K562 (cell line): ENCODE measurements at regions not wholly inside any gene's neighbourhood (a gene's known extent, or its start where the extent isn't known, plus 50 kb on each side); places are given as distances from the start of the nearest gene placed in this dataset.

Experiments used
- ATAC-seq: fragments of 200-7000 bp; cut with Tn5 transposase; 3 replicates; pipeline ENCODE4 v1.9.1; 2020; ENCODE audit warnings: moderate library complexity
- BruUV-seq: library from RNA; stranded (reverse); fragments of 400-500 nt; replicated peaks from 2 replicates; lab custom pipeline; 2021; lab: Mats Ljungman, UMichigan
- CTCF ChIA-PET: fragments of 300-600 bp; formaldehyde crosslinking; extraction: SDS; loops from one replicate; lab custom pipeline; 2021; ENCODE audit warnings: low intra/inter-chr PET ratio; lab: Yijun Ruan, JAX
- POLR2A ChIA-PET: fragments of 300-600, 350-650 bp; sonication (Branson Sonifier 250); formaldehyde crosslinking; extraction: SDS; loops from one replicate; lab custom pipeline; 2021; ENCODE audit warnings: antibody characterized with exemption, inconsistent platforms; lab: Yijun Ruan, JAX
- DNase-seq, 4 experiments: peaks; one replicate each; pipeline versions ENCODE4 v3.0.0 to v3.0.0-alpha.2; 2011 to 2018; ENCODE audit warnings: low spot score in 3 of 4, mixed read lengths in 3 of 4; ENCODE audit errors: extremely low read depth in 1 of 4
- FAIRE-seq: peaks from 2 replicates; lab custom pipeline; 2011; peaks lifted over from hg19 to GRCh38; lab: Jason Lieb, UNC
- H2AFZ ChIP-seq: 2 replicates; pipeline ENCODE4 v1.6.0; 2011; ENCODE audit warnings: low read depth, low read length, control low read depth, inconsistent platforms
- H3K27ac ChIP-seq: fragments of 200-600 bp; 3 replicates; pipeline ENCODE4 v1.8.0; 2011; ENCODE audit warnings: low read depth, mild to moderate bottlenecking, control low read depth, inconsistent platforms, low read length, moderate library complexity, mixed read lengths; ENCODE audit errors: extremely low read depth
- H3K27me3 ChIP-seq, 2 experiments: fragments of 300-600 bp in 1 of 2; 2 replicates in 1 of 2; 3 replicates in 1 of 2; pipeline versions ENCODE4 v1.6.0 to v1.8.0; 2011; ENCODE audit warnings: inconsistent platforms in 2 of 2, low read length in 2 of 2, mild to moderate bottlenecking in 1 of 2, mixed read lengths in 1 of 2, moderate library complexity in 1 of 2; ENCODE audit not compliant: control insufficient read depth in 2 of 2, insufficient read depth in 2 of 2
- H3K36me3 ChIP-seq: fragments of 300-600 bp; 3 replicates; pipeline ENCODE4 v1.8.0; 2011; ENCODE audit warnings: mild to moderate bottlenecking, low read length, inconsistent platforms; ENCODE audit not compliant: control insufficient read depth, insufficient read depth
- H3K4me1 ChIP-seq, 2 experiments: fragments of 200-600 bp in 1 of 2; replicated peaks in 1 of 2; 2 replicates in 1 of 2; 3 replicates in 1 of 2; pipeline versions ENCODE4 v1.5.1 to v1.8.0; 2011; ENCODE audit warnings: inconsistent platforms in 2 of 2, low read length in 2 of 2, mild to moderate bottlenecking in 1 of 2, mixed read lengths in 1 of 2, moderate library complexity in 1 of 2; ENCODE audit not compliant: control insufficient read depth in 2 of 2, insufficient read depth in 2 of 2
- H3K4me2 ChIP-seq: 2 replicates; pipeline ENCODE4 v1.6.1; 2011; ENCODE audit warnings: low read length, control low read depth, inconsistent platforms, mixed read lengths; ENCODE audit not compliant: insufficient read depth
- H3K4me3 ChIP-seq: fragments of 200-600 bp; sonication (generic), shearing (Covaris generic); 2 replicates; pipeline ENCODE4 v1.5.1; 2016; ENCODE audit warnings: control low read depth, inconsistent platforms
- H3K79me2 ChIP-seq: fragments of 200-600 bp; 3 replicates; pipeline ENCODE4 v1.8.0; 2011; ENCODE audit warnings: low read length, inconsistent platforms; ENCODE audit not compliant: control insufficient read depth, insufficient read depth
- H3K9ac ChIP-seq, 2 experiments: 2 replicates each; pipeline versions ENCODE4 v1.6.0 to v1.6.1; 2011; ENCODE audit warnings: low read depth in 2 of 2, low read length in 2 of 2, control low read depth in 1 of 2, inconsistent platforms in 1 of 2, mild to moderate bottlenecking in 1 of 2, mixed read lengths in 1 of 2; ENCODE audit not compliant: insufficient read depth in 1 of 2
- H3K9me1 ChIP-seq: one replicate; pipeline ENCODE4 v1.6.0; 2011; ENCODE audit warnings: inconsistent platforms, mild to moderate bottlenecking, low read length, moderate library complexity; ENCODE audit not compliant: control insufficient read depth, insufficient read depth
- H3K9me3 ChIP-seq: replicated peaks from 2 replicates; pipeline ENCODE4 v1.5.1; 2011; ENCODE audit warnings: low read depth, low read length, inconsistent platforms; ENCODE audit not compliant: control insufficient read depth, insufficient read depth
- H4K20me1 ChIP-seq: replicated peaks from 2 replicates; pipeline ENCODE4 v1.6.1; 2011; ENCODE audit warnings: low read length, inconsistent platforms, mixed read lengths; ENCODE audit not compliant: control insufficient read depth, insufficient read depth
- ATF3 ChIP-seq, 2 experiments: fragments of 450-650 bp in 1 of 2; sonication (generic) in 1 of 2; formaldehyde crosslinking in 1 of 2; IDR thresholded peaks in 1 of 2; conservative IDR thresholded peaks in 1 of 2; 2 replicates each; pipeline versions ENCODE4 v1.6.1 to v1.8.1; 2016 to 2023; ENCODE audit warnings: mild to moderate bottlenecking in 2 of 2, moderate library complexity in 2 of 2, inconsistent platforms in 1 of 2, missing genetic modification reagents in 1 of 2
- C11orf30 ChIP-seq: fragments of 450-650 bp; IDR thresholded peaks from 2 replicates; pipeline ENCODE4 v1.6.1; 2016; ENCODE audit warnings: low read depth, mild to moderate bottlenecking
- CHD4 ChIP-seq: fragments of 200-600 bp; sonication (generic); IDR thresholded peaks from 3 replicates; pipeline ENCODE4 v1.6.1; 2012; ENCODE audit warnings: low read depth, mild to moderate bottlenecking, mixed read lengths, low read length, inconsistent platforms; ENCODE audit not compliant: insufficient read depth, insufficient replicate concordance, poor library complexity, severe bottlenecking
- E2F3 ChIP-seq: fragments of 250-450 bp; sonication (Bioruptor Pico); IDR thresholded peaks from 2 replicates; pipeline ENCODE4 v1.4.0; 2020; ENCODE audit warnings: mild to moderate bottlenecking
- FOSL1 ChIP-seq: fragments of 200-800 bp; sonication (Bioruptor generic); conservative IDR thresholded peaks from 2 replicates; pipeline ENCODE4 v1.6.1; 2016; ENCODE audit warnings: missing genetic modification characterization, missing compliant biosample characterization
- HES1 ChIP-seq: fragments of 450-650 bp; IDR thresholded peaks from 2 replicates; pipeline ENCODE4 v1.6.1; 2016; ENCODE audit warnings: low read depth, mild to moderate bottlenecking, moderate library complexity
- HEY1 ChIP-seq: fragments of 250-450 bp; sonication (Bioruptor Pico); IDR thresholded peaks from 2 replicates; pipeline ENCODE4 v1.5.0; 2020; ENCODE audit warnings: mild to moderate bottlenecking, moderate library complexity, borderline replicate concordance
- HNRNPUL1 ChIP-seq: fragments of 200-400 bp; formaldehyde crosslinking; IDR thresholded peaks from 2 replicates; pipeline ENCODE4 v1.6.1; 2017; ENCODE audit warnings: low read length
- JUNB ChIP-seq: fragments of 450-650 bp; formaldehyde crosslinking; conservative IDR thresholded peaks from 2 replicates; pipeline ENCODE4 v1.4.0; 2020; ENCODE audit warnings: mild to moderate bottlenecking
- KLF16 ChIP-seq: IDR thresholded peaks from 2 replicates; pipeline ENCODE4 v1.6.1; 2016; ENCODE audit warnings: antibody characterized with exemption
- NR4A1 ChIP-seq, 2 experiments: fragments of 250-450 bp in 1 of 2; fragments of 450-650 bp in 1 of 2; sonication (Bioruptor Pico) in 1 of 2; IDR thresholded peaks; 2 replicates each; pipeline versions ENCODE4 v1.4.0 to v1.6.1; 2016 to 2020; ENCODE audit warnings: mild to moderate bottlenecking in 2 of 2, missing compliant biosample characterization in 1 of 2, missing genetic modification characterization in 1 of 2, moderate library complexity in 1 of 2
- THRA ChIP-seq: fragments of 450-650 bp; IDR thresholded peaks from 2 replicates; pipeline ENCODE4 v1.6.1; 2017; ENCODE audit warnings: mild to moderate bottlenecking, moderate library complexity
- ZNF274 ChIP-seq: IDR thresholded peaks from 2 replicates; pipeline ENCODE4 v1.6.1; 2011; ENCODE audit warnings: low read depth, mild to moderate bottlenecking, low read length, moderate library complexity, borderline replicate concordance
- WGBS: fragments of 100-300 bp; shearing (Covaris generic); methylation state at CpG from one replicate; pipeline ENCODE4 v1.1.6; 2016; ENCODE audit warnings: low coverage, mixed read lengths; ENCODE audit not compliant: insufficient coverage; ENCODE audit errors: missing lambda C conversion rate; 5-methylcytosine and 5-hydroxymethylcytosine counted together
- in situ Hi-C: fragments of 300-500 bp; cut with MboI; formaldehyde crosslinking; loops from 4 replicates; pipeline ENCODE4 v1.15.0; 2018; ENCODE audit warnings: inconsistent platforms, mixed read lengths
- intact Hi-C: fragments of 100-400 bp; cut with micrococcal nuclease; formaldehyde crosslinking; loops from 2 replicates; pipeline ENCODE4 v1.14.2; 2022
- TF ChIP-seq, protein P1 (sequence below): IDR thresholded peaks from 2 replicates; pipeline ENCODE4 v1.6.1; 2016; ENCODE audit warnings: missing genetic modification characterization, missing compliant biosample characterization
- TF ChIP-seq, protein P2 (sequence below): sonication (generic); formaldehyde crosslinking; IDR thresholded peaks from 2 replicates; pipeline ENCODE4 v1.5.0; 2020; ENCODE audit warnings: missing genetic modification reagents

DNA sequence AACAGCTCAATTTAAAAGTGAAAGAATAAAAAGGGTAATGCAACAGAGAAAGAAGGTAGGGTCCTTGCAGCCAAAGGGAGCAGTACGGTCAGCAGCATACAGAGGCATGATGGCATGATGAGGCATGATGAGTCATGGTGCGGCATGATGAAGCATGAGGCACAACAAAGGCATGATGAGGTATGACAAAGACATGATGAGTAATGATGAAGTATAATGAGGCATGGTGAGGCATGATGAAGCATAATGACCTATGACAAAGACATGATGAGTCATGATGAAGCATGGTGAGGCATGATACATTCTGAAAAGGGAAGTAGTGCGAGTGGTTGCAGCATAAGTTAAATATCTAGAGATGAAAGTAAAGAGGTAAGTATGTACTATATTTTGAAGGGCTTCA lies 673.2 kb downstream of the TMEM182 start:
- Histone ChIP-seq H3K27ac (no peak overlapping the region; the same call in 2 of the 3 replicates), H3K9me1 (no peaks in the 10 kb centered on the region), H3K27me3 (no peaks in the 10 kb centered on the region), H3K9me3 (no peaks in the 10 kb centered on the region; the same call in 1 of the 2 replicates), H3K4me1 (no peaks in the 10 kb centered on the region), H2AFZ (no peak overlapping the region), H3K79me2 (no peaks in the 10 kb centered on the region), H3K4me3 (no peak overlapping the region), H3K9ac (no peak overlapping the region), H4K20me1 (no peaks in the 10 kb centered on the region), H3K36me3 (no peaks in the 10 kb centered on the region), H3K4me2 (no peak overlapping the region)
- FAIRE-seq, result no peak
- peak in 1 of 4 experiments; percentile 5 for DNase-seq
- ChIA-PET POLR2A (no interaction called here), CTCF (no interaction called here)
- in situ Hi-C loops (no loop called here), intact Hi-C loops (no loop called here)
- BruUV-seq, result no TSS peak
- no peak for ATAC-seq
- WGBS, result 32% methylated on average over 3 of the region's 3 CpGs
- no peak for TF ChIP-seq KLF16
- TF ChIP-seq, protein P1, sequence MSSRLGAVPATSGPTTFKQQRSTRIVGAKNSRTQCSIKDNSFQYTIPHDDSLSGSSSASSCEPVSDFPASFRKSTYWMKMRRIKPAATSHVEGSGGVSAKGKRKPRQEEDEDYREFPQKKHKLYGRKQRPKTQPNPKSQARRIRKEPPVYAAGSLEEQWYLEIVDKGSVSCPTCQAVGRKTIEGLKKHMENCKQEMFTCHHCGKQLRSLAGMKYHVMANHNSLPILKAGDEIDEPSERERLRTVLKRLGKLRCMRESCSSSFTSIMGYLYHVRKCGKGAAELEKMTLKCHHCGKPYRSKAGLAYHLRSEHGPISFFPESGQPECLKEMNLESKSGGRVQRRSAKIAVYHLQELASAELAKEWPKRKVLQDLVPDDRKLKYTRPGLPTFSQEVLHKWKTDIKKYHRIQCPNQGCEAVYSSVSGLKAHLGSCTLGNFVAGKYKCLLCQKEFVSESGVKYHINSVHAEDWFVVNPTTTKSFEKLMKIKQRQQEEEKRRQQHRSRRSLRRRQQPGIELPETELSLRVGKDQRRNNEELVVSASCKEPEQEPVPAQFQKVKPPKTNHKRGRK (tag), result no peak
- no peak for TF ChIP-seq CHD4
- TF ChIP-seq ATF3 (IDR thresholded peaks at IDR 0.05), result peak; percentile 84
- no peak for TF ChIP-seq ATF3 (CRISPR knock-in tag; conservative IDR thresholded peaks at IDR 0.05)
- no peak for TF ChIP-seq HES1
- TF ChIP-seq JUNB (CRISPR knock-in tag), result peak; percentile 73; the same call in 1 of the 2 replicates
- peak; percentile 90 for TF ChIP-seq FOSL1 (tag)
- TF ChIP-seq, protein P2, sequence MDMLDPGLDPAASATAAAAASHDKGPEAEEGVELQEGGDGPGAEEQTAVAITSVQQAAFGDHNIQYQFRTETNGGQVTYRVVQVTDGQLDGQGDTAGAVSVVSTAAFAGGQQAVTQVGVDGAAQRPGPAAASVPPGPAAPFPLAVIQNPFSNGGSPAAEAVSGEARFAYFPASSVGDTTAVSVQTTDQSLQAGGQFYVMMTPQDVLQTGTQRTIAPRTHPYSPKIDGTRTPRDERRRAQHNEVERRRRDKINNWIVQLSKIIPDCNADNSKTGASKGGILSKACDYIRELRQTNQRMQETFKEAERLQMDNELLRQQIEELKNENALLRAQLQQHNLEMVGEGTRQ (CRISPR knock-in tag), result no peak
- TF ChIP-seq E2F3 (CRISPR knock-in tag), result no peak
- peak; percentile 52 for TF ChIP-seq C11orf30
- TF ChIP-seq HEY1, result no peak
- TF ChIP-seq ZNF274, result no peak
- TF ChIP-seq NR4A1 (CRISPR knock-in tag; IDR thresholded peaks at IDR 0.05), result no peak
- TF ChIP-seq NR4A1 (tag; IDR thresholded peaks at IDR 0.05), result no peak
- TF ChIP-seq THRA, result no peak
- TF ChIP-seq HNRNPUL1, result no peak
